ENCODE measurements at regions not wholly inside any gene's neighbourhood (a gene's known extent, or its start where the extent isn't known, plus 50 kb on each side); places are given as distances from the start of the nearest gene placed in this dataset.
"Not testable (repeated sequence)": the region's sequence is repeated elsewhere in the genome, so short reads cannot be mapped to it uniquely, and the experiment has no call there.

DNA sequence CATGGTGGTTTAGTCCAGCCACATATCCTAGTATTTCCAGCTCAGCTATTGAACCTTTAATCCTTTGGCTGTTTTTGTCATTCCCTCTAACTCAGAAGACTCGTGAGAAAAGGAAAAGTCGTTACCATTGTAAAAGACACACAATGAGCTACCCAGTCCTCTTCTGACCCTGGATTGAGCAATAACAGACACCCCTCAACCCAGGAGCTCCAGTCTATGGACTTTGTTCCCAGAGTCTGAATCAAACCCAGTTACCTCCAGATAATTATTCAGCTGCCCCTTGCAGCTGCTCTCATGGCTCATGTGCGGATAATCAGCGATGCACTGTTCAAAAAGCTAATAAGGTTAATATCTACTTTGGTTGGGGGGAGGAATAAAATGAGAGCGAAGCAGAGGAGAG lies 402.4 kb downstream of the BTG1 start:
- H3K4me3 ChIP-seq (ENCODE audit: low read depth in 1 of 3, low read length in 3 of 3): no peak overlapping the region
- TF ChIP-seq SP1 (IDR thresholded peaks at IDR 0.05) (no peak), RXRA (IDR thresholded peaks at IDR 0.05) (no peak), HNF4A (conservative IDR thresholded peaks at IDR 0.05) (no peak), FOXA2 (IDR thresholded peaks at IDR 0.05) (no peak), YY1 (IDR thresholded peaks at IDR 0.05) (no peak), HNF4G (IDR thresholded peaks at IDR 0.05) (no peak), NR2F2 (IDR thresholded peaks at IDR 0.05) (no peak), EGR1 (IDR thresholded peaks at IDR 0.05; ENCODE audit: low read depth in 2 of 2) (no peak), FOXA1 (IDR thresholded peaks at IDR 0.05) (no peak), RAD21 (IDR thresholded peaks at IDR 0.05) (no peak), GABPA (IDR thresholded peaks at IDR 0.05 in 1 of 2, conservative IDR thresholded peaks at IDR 0.05 in 1 of 2) (no peak)
- TF ChIP-seq, protein P1, sequence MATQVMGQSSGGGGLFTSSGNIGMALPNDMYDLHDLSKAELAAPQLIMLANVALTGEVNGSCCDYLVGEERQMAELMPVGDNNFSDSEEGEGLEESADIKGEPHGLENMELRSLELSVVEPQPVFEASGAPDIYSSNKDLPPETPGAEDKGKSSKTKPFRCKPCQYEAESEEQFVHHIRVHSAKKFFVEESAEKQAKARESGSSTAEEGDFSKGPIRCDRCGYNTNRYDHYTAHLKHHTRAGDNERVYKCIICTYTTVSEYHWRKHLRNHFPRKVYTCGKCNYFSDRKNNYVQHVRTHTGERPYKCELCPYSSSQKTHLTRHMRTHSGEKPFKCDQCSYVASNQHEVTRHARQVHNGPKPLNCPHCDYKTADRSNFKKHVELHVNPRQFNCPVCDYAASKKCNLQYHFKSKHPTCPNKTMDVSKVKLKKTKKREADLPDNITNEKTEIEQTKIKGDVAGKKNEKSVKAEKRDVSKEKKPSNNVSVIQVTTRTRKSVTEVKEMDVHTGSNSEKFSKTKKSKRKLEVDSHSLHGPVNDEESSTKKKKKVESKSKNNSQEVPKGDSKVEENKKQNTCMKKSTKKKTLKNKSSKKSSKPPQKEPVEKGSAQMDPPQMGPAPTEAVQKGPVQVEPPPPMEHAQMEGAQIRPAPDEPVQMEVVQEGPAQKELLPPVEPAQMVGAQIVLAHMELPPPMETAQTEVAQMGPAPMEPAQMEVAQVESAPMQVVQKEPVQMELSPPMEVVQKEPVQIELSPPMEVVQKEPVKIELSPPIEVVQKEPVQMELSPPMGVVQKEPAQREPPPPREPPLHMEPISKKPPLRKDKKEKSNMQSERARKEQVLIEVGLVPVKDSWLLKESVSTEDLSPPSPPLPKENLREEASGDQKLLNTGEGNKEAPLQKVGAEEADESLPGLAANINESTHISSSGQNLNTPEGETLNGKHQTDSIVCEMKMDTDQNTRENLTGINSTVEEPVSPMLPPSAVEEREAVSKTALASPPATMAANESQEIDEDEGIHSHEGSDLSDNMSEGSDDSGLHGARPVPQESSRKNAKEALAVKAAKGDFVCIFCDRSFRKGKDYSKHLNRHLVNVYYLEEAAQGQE (IDR thresholded peaks at IDR 0.05): no peak
- TF ChIP-seq, protein P2, sequence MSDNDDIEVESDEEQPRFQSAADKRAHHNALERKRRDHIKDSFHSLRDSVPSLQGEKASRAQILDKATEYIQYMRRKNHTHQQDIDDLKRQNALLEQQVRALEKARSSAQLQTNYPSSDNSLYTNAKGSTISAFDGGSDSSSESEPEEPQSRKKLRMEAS (IDR thresholded peaks at IDR 0.05): no peak
- H3K36me3 ChIP-seq (ENCODE audit: control insufficient read depth in 4 of 4, insufficient read depth in 3 of 4, low read depth in 1 of 4, low read length in 3 of 4): no peaks in the 10 kb centered on the region
- H3K4me1 ChIP-seq (ENCODE audit: control insufficient read depth in 4 of 4, insufficient read depth in 4 of 4, low read length in 3 of 4): no peaks in the 10 kb centered on the region
- WGBS: 93% methylated on average over 5 of the region's 5 CpGs
- no peak for DNase-seq (ENCODE audit: low spot score)
- no peaks in the 10 kb centered on the region for H3K27me3 ChIP-seq (ENCODE audit: control insufficient read depth in 4 of 4, insufficient read depth in 4 of 4, low read length in 3 of 4)
- H3K9ac ChIP-seq (ENCODE audit: low read depth in 1 of 2, low read length in 2 of 2): no peak overlapping the region
- no peaks in the 10 kb centered on the region for H3K9me3 ChIP-seq (ENCODE audit: control insufficient read depth in 4 of 4, low read length in 3 of 4)
- no peak overlapping the region for H3K27ac ChIP-seq (ENCODE audit: low read depth in 1 of 2, low read length in 2 of 2)

DNA sequence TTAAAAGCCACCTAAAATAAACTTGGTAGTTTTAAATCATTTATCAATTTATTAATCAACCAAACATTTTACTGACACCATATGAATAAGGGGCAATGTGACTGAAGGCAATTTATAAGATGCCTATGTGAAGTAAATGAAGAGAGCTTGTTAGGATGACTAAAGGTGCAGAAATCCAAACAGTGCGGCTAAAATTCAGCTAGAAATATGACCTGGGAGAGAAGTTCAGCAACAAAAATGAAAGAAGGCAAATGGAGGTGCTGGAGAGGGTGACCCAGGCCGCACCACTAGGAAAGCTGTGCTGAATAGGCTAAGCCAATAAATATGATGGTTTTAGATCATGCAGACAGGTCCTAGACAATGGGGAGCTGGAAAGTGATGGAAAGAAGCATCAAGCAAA lies 403.7 kb downstream of the BTG1 start:
- 90% methylated on average over 2 of the region's 2 CpGs for WGBS
- Histone ChIP-seq H3K9me3 (ENCODE audit: control insufficient read depth in 4 of 4, low read length in 3 of 4) (no peaks in the 10 kb centered on the region), H3K4me3 (ENCODE audit: low read depth in 1 of 3, low read length in 3 of 3) (no peak overlapping the region), H3K4me1 (ENCODE audit: control insufficient read depth in 4 of 4, insufficient read depth in 4 of 4, low read length in 3 of 4) (no peaks in the 10 kb centered on the region), H3K27ac (ENCODE audit: low read depth in 1 of 2, low read length in 2 of 2) (no peak overlapping the region), H3K27me3 (ENCODE audit: control insufficient read depth in 4 of 4, insufficient read depth in 4 of 4, low read length in 3 of 4) (no peaks in the 10 kb centered on the region), H3K36me3 (ENCODE audit: control insufficient read depth in 4 of 4, insufficient read depth in 3 of 4, low read depth in 1 of 4, low read length in 3 of 4) (no peaks in the 10 kb centered on the region), H3K9ac (ENCODE audit: low read depth in 1 of 2, low read length in 2 of 2) (no peak overlapping the region)
- TF ChIP-seq GABPA (IDR thresholded peaks at IDR 0.05 in 1 of 2, conservative IDR thresholded peaks at IDR 0.05 in 1 of 2) (no peak), RAD21 (IDR thresholded peaks at IDR 0.05) (no peak), FOXA1 (IDR thresholded peaks at IDR 0.05) (no peak), RXRA (IDR thresholded peaks at IDR 0.05) (no peak)
- no peak for DNase-seq (ENCODE audit: low spot score)

DNA sequence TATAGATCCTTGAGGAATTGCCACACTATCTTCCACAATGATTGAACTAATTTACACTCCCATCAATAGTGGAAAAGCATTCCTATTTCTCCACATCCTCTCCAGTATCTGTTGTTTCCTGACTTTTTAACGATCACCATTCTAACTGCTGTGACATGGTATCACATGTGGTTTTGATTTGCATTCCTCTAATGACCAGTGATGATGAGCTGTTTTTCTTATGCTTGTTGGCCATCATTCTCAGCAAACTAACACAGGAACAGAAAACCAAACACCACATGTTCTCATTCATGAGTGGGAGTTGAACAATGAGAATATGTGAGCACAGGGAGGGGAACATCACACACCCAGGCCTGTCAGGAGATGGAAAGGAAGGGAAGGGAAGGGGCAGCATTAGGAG lies 411.8 kb downstream of the BTG1 start:
- 92% methylated on average over 1 of the region's 1 CpG for whole genome bisulfite sequencing
- H3K4me3 ChIP-seq (ENCODE audit: low read depth in 1 of 3, low read length in 3 of 3); H3K27ac ChIP-seq (ENCODE audit: low read depth in 1 of 2, low read length in 2 of 2); H3K9ac ChIP-seq (ENCODE audit: low read depth in 1 of 2, low read length in 2 of 2); DNase-seq (ENCODE audit: low spot score); H3K36me3 ChIP-seq (ENCODE audit: control insufficient read depth in 4 of 4, insufficient read depth in 3 of 4, low read depth in 1 of 4, low read length in 3 of 4); H3K4me1 ChIP-seq (ENCODE audit: control insufficient read depth in 4 of 4, insufficient read depth in 4 of 4, low read length in 3 of 4); H3K27me3 ChIP-seq (ENCODE audit: control insufficient read depth in 4 of 4, insufficient read depth in 4 of 4, low read length in 3 of 4); H3K9me3 ChIP-seq (ENCODE audit: control insufficient read depth in 4 of 4, low read length in 3 of 4): not testable (repeated sequence)

Measured in liver (tissue), 7 donors.